Stimulated activated CD4-positive, alpha-beta T cell treated with anti-CD3 and anti-CD28 coated beads, TNF-alpha, amount 100 ng/mL, for 48 hours (primary cell): ENCODE measurements at regions not wholly inside any gene's neighbourhood (a gene's known extent, or its start where the extent isn't known, plus 50 kb on each side); places are given as distances from the start of the nearest gene placed in this dataset.
"Not testable (repeated sequence)": the region's sequence is repeated elsewhere in the genome, so short reads cannot be mapped to it uniquely, and the experiment has no call there.

Experiments used
- DNase-seq, 3 donors: peaks; one replicate each; pipeline ENCODE4 v3.0.0-alpha.2; 2020; ENCODE audit warnings: low read depth in 3 of 3

DNA sequence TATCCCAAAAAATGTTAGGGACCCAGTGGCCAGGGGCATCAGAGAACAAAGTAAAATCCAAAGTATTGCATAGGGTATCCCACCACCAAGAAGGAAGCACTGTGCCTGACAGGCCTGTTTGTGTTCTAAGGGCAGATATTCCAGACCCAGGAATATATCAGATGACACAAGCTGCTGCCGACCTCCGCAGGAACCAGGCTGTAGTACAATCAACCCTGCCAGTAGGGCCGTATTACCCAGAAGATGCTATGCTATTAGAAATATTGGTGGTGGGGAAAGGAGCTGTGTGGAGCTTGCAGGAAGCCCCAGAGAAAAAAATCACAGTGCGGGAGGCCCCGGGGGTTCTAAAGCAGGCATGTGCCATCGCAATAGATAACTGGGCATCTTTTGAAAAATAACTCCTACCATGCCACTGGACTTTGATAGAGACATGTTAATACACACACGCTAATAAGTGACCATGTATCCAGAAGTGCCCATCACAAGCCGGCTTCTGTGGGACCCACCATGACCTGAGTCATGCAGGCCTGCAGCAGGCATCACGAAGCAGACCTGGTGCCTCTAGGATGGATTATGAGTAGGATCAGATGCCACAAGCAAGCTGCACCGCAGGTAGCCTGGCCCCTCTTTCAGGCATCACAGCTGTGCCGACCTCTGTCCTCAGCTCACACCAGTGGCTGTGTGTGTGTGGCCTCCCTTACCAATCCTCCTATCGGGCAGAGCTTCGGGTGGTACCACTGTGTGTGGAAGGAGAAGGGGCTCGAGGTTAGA, 242.7 kb downstream of the BCL11B start:
- DNase-seq, result no peak

DNA sequence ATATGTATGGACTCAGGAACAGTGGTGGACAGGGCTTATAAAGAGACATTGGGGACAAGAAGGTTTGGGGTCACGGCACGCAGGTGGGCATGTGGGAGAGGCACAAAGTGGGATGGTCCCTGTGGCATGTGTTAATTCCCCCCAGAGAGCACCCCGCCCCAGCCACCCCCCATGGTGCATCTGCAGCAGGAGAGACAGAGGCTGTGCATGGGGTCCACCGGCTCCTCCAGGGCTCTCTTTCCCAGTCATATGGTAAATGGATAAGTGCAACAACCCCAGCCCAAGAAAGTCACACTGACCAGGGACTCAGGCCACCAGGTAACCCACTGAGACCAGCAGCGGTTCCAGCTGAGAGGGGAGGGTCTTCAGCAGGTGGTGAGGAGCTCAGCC, 242.1 kb downstream of the BCL11B start:
- no peak for DNase-seq

DNA sequence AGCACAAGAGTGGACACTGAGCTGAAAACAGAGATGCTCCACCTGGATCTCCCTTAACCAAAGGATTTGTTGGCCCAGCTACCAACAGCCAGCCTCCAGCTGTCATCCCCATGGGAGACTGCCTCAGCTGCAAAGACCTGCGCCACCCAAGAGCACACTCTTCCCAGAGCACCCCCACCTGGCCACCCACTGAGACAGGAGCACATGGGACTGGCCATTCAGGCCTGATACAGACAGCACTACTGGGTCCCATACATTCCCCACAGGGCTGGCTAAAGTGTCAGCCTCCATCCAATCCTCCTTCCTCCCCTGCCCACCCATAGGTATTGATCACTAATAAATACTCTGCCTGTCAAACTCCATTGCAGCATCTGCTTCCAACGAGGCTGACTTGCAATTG, 241.5 kb downstream of the BCL11B start:
- DNase-seq, result no peak

DNA sequence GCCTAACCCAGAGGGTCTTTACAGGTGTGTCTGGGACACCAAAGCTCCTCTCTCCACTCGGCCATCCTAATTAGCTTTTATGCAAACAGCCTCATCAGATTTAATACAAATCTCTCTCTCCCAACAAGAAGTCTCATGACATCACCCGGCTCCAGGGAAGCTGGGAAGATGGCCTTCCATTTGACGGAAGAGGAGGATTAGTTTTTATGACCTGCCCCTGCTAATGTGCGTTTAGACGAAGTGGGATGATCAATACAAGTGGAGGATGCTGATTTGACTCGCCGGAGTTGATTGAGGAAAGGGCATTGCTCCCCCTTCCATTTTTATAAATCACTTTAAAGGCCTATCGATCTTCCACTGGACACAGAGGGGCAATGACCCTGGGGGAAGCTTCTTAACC, 239.2 kb downstream of the BCL11B start:
- no peak for DNase-seq

DNA sequence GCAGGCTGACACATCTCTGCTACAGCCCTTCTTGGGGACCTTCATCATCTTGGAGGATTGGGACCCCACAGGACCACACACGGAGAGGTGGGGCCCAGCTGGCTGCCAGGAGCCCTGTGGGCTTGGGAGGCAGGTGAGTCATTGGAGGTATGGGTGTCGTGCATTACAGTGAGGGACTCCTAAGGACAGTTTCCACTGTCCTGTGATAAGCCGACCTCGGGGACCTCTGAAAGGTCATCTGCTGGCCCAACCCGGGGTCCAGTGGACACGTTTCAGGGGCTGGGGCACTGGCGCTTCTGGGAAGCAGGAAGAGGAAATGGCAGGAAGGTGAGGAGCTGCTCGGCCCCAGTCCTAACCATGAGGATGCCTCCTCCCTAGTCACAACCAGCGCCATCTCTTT, 238.0 kb downstream of the BCL11B start:
- no peak for DNase-seq

DNA sequence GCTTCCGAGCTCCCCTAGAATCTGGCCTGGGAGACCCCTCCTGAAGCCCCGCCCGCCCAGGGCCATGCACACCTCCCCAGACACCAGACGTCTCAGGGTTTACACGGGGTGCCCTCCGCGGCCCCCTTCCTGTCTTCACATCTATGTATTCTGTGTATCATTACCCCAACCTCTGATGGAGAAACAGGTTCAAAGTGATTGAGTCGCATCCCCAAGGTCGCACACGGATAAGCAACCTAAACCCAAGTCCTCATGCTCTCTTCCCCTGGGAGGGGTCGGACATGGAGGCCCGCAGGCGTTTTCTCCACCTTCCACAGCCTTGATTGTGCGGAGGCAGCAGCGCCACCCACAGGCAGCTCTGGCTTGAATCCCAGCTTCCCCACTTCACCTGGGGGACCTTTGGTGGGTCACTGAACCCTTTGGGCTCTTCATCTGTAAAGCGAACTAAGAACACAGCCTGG, 237.3 kb downstream of the BCL11B start:
- no peak for DNase-seq

DNA sequence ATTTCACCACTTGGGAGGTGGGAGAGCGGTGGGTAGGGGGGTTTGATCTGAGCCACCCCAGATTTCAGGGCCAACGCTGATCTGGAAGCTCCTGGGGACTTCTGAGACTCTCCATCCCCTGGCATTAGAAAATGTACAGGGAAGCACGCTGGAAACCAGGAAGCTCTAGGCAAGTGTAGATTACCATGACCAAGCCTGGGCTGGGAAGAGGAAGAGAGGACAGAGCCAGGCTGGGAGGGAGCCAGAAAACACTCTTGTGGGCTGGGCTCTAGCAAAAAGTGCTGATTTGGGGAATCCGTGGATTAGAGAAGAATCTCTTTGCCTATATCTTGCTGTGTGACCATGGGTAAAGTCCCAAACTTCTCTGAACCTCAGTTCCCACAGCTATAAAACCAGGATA, 236.7 kb downstream of the BCL11B start:
- DNase-seq, result no peak

DNA sequence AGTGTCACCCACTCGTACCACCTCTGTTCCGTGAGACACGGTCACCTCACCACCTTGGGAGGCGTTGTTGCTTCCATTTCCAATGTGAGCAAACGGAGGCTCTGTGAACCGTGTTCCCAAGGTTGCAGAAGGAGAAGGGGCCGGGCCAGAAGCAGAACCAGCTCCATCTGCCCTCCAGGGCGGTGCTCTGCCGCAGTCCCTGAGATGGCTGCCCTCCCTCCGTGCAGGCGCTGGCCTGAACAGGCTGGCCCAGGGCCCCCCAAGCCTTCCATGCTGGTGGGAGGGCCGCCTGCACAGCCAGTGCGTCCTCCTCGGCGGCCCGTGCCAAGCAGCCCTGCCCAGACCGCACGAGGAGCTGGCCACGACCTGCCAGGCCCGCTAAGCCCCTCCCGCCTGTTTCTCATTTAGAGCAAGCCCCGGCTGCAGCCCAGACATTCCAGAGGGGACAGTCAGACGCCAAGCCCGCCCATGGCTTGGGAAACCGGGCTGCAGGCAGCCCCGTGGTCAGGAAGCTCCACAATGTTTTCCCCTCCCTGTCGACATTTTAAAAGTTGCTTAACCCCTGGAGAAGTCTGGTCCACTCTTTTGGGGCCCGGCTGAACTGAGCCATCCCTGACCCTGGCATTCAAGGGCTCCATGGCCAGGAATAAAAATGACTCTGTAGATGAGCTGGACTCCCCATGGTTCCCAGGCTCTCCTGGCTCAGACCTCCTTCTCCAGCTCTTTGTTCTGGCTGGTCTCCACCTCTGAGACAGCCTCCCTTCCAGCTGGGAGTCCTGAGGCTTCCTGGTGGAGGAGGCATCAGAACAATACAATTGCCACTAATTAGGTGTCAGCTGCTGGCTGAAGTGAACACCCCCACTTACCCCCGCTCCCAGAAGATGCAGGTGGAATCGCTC, 236.0 kb downstream of the BCL11B start:
- DNase-seq, result no peak

DNA sequence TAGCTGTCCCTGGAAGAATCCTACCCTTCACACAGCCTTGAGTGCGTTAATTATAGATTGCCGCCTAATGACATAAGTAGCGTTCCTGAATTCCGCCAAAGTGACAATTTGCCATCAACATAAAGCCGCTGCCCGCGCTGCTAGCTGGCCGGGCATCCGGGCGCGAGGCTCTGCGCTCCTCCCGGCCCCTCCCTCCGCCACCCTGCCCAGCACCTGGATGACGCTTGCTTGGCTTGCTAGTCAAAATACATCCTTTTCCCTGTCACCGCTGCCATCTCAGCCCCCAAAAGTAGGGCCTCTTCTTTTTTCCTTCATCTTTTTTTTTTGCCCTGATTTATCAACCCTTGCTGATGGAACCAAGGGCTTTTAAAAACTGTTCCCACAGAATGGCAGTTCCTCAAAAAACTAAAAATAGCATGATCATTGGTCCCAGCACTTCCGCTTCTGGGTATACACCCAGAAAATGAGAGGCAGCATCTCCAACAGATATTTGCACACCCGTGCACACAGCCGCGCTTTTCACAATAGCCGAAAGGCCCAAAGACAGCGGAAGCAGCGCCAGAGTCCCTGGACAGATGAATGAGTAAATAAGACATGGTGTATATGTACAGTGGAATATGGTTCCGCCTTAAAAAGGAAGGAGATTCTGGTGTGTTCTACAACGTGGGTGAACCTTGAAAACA, 235.2 kb downstream of the BCL11B start:
- DNase-seq, result no peak

DNA sequence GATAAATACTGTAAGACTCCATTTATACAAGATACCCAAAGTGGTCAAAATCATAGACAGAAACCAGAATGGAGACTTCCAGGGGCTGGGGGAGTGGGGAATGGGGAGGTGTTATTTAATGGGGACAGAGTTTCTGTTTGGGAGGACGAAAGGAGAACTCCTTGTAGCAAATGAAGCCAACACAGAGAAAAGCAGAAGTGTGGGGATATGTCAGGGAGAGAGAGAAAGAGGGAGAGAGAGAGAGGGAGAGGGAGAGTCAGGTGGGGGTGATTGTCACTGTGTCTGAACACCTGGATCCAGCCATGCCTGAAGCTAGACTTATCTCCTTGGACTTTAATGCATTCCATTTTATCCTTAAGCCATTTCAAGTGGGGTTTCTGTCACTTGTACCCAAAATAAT, 234.7 kb downstream of the BCL11B start:
- DNase-seq, result not testable (repeated sequence)

DNA sequence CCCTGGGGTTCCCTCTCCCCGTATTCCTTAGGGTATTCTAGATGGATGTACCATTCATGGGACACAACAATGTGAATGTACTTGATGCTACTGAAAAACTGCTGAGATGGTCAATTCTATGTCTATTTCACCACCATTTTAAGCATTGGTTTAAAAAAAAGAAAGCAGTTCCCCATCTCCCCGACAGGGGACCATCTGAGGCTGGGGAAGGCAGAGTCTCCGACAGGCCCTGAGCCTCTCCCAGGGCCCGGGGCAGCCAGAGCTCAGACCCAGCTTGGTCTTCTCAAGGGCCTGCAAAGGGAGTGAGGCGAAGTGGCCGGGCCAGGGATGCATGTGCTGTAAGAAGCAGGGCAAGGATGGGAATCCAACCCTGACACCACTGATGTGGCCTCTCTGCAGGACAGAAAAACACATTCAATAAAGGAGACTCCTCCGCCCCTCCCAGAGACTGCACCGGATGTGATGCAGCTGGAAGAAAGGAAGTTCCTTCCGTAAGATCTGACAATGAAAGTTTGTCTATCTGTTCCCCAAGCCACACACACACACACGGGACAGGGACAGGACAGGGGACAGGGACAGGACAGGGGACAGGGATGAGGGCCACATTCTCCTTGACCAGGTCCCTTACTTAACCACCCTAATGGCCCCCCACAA, 234.1 kb downstream of the BCL11B start:
- DNase-seq, result no peak

DNA sequence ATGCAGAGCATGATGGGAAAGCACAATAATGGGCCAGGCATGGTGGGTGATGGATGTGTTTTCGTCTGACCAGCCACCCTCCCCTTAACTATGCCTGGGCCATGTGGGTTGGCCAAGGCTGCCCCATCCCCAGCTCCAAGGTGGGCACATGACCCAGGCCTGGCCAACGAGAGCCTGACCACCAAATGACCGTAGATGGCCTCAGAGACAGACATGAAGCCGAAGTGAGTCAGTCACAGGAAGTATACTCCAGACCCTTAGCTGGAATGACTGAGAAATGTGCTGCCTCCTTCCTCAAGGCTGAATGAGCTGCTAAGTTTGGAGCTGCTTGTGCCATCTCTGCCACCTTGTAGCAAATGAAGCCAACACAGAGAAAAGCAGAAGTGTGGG, 233.6 kb downstream of the BCL11B start:
- DNase-seq, result no peak

DNA sequence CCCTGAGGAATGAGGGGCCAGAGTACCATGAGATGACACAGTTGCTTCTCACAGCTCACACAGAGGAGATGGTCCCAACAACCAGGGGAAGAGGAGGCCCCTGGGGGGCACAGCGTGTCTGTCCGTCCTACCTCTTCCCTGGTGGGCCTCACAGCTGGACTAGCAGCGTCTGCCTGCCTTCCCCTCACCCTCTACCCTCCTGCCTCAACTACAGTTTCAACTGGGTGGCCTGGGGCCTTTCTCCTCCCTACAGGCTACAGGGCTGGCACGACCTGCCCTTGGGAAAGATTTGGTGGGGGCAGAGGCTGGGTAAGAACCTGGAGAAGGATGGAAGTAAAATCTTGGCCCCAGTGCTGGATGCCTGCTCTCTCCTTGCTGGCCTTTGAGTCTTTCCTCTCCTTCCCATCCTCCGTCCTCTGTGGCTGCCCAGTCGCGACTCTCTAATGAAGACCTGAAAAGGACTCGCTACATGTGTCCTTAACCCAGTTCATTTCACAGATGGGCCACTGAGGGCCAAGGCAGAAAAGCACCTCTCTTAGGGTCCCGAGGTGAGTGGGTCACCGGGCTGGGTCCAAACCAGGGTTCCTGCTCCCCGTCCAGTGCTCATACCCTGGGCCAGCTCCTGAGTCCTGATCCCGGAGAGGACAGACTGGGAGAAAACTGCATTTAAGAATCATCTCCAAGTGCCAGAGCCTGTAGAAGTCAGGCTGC, 232.5 kb downstream of the BCL11B start:
- no peak for DNase-seq

DNA sequence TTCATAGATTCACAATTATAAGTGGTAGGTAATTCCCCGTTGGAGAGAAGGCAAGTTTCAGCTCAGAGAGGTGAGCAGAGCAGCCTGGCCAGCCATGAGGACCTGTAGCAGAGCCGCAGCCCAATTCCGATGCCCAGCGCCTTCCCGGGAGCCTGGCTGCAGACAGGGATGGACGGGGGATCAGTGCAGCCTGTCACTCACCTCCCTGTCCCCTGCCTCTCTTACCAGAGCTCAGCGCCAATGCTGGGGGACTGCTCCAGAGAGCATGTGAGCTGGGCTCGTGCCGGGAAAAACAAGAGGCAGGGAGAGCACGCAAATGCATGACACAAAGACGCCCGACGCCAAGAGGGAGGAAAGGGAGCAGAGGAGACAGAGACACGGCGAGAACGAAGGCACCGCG, 231.9 kb downstream of the BCL11B start:
- DNase-seq, result no peak

DNA sequence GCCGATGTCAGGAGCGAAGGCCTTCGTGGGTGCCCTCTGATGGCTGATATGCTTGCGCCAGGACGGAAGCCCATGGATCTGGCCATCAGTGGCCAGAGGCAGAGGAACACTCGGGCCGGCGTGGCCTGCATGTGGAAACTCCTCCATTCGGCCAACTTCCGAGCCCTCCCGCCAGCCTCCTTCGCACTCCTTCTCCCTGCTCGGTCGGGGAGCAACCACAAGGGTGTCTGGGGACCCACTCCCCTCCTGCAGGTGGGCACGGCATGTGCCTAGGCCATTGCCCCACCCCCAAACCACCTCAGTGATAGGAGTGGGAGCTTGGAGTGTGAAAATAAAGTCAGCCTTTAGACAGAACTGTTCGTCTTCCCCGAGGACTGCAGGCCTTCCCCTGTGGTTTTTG, 231.3 kb downstream of the BCL11B start:
- DNase-seq, result no peak

DNA sequence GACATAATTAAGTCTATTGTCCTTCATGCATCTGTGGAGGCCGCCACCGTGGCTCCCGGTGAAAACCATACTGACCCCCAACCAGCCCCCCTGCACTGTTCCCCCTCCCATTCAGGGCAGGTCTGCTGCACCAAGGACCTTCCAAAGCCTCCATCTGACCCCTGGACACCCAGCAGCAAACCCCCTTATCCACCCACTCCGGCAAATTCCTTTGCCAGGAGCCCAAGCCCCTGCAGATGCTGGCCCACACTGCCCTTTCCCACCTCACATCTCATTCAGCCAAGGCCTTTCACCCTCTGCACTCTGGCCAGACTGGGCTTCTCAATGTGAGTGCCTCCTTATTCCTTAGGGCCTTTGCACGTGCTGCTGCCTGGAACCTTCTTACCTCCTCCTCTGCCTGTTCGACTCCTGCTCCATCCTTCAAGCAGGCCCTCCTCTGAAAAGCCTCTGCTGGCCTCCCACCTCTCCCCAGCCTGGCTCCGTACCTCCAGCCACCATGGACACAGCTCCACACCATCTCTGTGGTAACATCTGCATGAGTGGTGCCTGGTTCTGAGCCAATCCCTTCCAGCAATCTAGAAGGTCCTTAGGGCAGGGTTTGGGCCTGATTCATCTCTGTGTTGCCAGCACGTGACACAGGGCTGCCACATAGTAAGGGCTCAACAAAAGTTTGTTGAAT, 230.7 kb downstream of the BCL11B start:
- DNase-seq, result no peak

DNA sequence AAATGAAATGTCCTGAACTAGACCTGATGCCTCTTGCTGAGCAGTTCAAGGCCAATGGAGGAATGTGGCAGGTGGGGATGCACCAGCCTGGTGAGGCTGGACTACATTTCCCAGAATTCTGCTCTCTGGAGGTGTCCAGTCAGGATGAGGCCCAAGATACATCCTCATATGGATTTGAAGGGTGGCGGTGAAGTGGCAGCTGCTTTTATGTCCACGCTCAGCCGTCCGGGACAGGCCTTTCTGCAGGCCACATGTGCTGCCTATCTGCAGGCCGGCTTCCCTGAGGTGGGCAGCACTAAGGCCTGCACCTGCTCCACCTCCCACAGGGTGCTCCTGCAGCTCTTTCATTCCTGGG, 230.2 kb downstream of the BCL11B start:
- no peak for DNase-seq

DNA sequence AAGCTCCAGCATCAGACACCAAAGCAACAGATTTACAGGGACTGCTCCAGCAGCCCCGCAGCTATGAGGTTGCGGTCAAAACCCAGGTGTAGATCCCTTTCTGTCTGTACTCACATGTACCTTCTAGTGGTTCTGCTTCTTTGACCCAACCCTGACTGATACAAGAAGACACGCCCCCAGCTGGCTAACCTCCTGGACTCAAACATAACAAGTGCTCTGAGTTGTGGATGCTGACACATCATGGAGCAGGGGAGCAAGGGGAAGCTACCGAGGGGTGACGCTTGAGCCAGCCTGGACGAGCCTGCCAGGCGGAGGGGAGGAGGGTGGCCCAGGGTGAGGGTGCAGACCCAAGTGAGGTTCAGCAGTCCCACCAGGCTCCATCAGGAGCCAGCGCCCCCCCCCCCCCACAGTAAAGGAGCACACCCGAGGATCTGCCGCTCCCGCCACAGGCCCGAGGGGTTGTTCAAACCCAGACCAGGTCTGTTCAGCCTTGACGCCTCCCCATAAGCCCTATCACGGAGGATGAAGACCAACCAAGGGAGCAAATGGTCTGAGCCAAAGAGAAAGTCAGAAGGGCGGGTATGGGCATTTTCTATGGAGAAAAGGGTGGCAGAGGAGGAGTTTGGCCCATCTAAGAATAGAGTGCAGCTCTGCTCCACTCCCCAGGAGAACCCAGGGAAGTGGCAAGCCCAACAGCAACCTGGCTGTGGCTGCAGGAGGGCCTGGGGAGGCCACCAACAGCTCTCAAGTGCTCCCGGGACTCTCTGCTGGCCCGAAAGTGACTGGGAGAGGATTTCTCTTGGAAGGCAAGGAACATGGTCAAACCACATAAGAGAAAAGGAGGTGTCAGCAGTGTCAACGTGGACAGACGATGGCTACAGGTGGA, 229.4 kb downstream of the BCL11B start:
- DNase-seq, result no peak

DNA sequence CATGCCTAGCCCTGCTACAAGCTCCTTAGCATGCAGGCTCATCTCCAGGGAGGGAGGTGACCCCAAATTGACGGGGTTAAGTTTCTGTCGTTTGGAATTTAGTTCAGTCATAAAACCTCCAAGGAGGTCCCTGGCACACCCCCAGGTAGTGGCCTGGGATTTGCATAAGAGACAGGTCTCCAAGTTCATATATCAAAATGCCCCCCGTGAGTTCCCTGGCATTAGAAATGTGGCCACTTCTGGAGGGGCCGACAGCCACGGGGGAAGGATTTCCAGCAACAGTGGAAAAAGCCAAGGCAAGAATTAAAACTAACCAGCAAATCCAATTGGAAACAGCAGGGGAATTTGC, 228.8 kb downstream of the BCL11B start:
- DNase-seq, result no peak

DNA sequence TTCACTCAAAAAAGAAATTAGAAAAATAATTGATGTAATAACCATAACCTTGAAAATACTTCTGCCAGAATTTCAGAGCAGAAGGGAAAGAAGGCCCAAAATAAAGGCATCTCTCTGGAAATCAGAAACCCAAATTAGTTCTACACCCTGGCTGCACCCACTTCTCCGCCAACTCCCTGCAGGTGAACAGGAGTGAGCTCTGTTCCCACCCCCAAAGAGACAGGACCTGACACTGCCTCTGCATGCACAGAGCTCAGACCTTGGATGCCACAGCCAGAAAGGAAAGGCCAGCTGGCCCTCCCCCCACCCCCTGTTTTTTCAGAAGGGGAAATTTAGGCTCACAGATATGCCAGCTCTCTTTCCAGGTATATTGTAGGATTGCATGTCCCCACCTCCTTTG, 228.2 kb downstream of the BCL11B start:
- no peak for DNase-seq
